Activated CD4-positive, CD25-positive, alpha-beta regulatory T cell treated with anti-CD3 and anti-CD28 coated beads, Interleukin-2, amount 50 U/mL, for 24 hours (primary cell): ENCODE measurements at regions not wholly inside any gene's neighbourhood (a gene's known extent, or its start where the extent isn't known, plus 50 kb on each side); places are given as distances from the start of the nearest gene placed in this dataset.
"Not testable (repeated sequence)": the region's sequence is repeated elsewhere in the genome, so short reads cannot be mapped to it uniquely, and the experiment has no call there.

Source experiments
- ATAC-seq, 2 donors: fragments of 150-1000 bp; cut with Tn5 transposase; one replicate each; pipeline ENCODE4 v1.10.0; 2021; ENCODE audit warnings: mild to moderate bottlenecking in 1 of 2, moderate library complexity in 1 of 2

DNA sequence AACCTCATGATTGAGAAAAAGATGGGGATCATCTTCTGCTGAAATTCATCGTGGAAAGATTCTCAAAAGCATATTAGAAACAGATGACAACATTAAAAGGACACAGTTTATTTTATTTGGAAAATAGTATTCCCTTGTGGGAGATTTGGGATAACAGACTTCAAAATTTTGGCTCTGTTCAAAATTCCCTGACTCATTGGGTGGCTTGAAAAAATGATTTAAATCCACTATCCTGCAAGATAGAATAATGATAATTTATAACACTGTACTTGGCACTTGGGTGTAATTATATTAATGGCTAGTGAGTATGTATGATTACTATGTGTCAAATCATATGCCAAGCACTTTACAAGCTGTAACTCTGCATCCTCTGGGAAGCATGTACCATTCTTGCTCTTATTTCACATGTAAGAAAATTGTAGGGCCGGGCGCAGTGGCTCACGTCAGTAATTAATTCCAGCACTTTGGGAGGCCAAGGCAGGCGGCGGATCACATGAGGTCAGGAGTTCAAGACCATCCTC lies 128.8 kb downstream of the LMNTD1 start:
- ATAC-seq = no peak

DNA sequence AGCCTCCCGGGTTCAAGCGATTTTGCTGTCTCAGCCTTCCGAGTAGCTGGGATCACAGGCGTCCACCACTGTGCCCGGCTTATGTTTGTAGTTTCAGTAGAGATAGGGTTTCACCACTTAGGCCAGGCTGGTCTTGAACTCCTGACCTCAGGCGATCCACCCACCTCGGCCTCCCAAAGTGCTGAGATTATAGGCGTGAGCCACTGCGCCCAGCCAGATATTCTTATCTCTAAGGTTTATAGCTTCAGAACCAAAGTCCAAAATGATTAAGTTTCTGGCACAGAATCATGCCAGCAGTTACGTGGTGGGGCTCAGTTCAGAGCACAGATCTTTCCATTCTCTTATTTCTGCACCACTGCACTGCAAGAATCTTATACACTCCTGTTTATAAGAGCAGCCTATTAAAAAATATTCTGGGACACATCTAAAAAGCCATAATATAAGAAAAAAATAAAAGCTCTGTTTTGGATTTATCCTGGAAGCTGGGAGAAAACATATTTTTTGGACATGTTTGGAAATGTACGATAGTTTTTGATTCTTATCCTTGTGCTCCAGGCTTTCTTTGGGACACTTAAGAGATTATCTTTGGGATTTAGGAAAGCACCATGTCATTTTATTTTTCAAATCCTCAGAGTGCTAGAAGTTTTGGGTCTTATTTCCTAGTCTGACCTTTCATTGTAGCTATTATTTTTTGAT lies 129.6 kb downstream of the LMNTD1 start:
- no peak for ATAC-seq

DNA sequence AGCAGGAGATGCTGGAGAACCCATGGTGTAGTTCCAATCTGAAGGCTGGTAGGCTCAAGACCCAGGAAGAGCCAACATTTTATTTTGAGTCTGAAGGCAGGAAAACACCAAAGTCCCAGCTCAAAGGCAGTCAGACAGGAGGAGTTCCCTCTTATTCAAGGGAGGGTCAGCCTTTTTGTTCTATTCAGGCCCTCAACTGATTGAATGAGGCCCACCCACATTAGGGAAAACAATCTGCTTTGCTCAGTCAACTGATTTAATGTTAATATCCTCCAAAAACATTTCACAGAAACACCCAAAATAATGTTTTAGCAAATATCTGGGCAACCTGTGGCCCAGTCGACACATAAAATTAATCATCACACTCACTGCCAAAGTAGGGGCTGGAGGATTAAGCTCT lies 130.8 kb downstream of the LMNTD1 start:
- ATAC-seq = no peak

DNA sequence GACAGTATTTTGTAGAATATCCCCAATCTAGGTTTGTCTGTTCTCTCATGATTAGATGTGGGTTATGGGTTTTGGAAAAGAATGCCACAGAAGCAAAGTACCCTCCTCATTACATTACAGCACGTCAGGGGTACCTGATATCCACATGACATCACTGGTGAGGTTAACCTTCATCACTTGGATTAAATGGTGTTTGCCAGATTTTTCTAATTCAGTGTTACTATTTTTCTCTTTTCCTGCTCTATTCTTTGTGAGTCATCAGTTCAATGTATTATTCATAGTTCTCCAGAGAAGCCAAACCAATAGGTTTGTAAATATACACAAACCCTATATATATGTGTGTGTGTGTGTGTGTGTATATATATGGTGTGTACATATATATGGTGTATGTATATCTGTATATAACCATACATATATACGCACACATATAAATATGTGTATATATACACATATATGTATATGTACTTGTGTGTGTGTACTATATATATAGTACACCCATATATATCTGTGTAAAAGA lies 131.4 kb downstream of the LMNTD1 start:
- ATAC-seq = no peak

DNA sequence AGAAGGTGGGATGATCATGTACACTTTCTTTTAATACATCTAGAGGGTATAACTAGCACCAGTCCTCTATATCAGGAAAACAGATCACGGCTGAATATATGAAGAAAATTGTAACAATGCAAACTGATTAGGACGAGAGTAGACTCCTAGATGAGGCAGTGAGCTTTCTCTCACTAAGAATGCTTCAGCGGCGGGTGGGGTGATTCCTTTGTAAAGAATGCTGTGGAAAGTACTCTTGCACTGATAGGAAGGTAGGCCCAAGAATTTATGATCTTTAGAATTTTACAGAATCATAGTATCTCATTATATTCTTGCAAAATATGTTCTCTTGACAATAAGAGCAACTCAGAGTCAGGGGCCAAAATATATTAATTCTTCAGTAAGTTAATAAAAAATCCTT lies 133.0 kb downstream of the LMNTD1 start:
- ATAC-seq = no peak

DNA sequence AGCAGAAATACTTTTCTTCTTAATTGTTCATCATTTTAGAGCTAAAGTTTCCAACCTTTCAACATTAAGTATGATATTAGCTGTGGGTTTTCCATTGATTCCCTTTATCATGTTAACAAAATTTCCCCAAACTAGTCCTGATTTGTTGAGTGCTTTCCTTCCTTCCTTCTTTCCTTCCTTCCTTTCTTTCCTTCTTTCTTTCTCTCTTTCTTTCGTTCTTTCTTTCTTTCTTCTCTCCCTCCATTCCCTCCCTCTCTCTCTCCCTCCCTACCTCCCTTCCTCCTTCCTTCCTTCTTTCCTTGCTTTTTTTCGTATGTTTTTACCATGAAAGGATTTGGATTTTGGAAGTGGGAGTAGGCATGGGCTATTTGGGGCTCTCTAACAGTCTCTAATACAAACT lies 133.5 kb downstream of the LMNTD1 start:
- ATAC-seq = no peak

DNA sequence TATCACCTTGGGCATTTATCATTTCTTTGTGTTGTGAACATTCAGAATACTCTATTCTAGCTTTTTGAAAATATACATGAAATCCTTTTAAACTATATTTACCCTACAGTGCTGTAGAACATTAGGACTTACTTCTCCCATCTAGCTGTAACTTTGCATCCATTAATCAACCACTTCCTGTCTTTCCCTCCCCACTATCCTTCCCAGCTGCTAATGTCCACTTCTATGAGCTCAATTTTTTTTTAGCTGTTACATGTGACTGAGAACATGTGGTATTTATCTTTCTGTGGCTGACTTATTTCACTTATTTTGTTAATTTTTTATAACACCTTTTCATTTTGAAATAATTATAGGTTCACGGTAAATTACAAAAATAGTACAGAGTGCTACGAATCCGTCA lies 136.0 kb downstream of the LMNTD1 start:
- ATAC-seq = no peak

DNA sequence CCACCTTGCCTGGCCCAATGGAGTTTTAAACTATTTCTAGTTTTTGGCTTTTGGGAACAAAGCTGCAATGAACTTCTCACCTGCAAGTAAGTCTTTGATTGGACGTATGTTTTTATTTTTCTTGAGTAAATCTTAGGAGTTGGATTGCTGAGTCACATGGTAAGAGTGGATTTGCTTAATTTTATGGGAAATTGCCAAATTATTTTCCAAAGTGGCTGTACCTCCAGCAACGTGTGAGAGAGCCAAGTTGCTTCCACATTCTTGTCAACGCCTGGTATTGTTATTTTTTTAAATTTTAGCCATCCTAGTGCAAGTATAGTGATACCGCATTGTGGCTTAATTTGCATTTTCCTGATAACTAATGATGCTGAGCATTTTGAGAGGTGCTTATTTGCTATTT lies 136.6 kb downstream of the LMNTD1 start:
- no peak for ATAC-seq

DNA sequence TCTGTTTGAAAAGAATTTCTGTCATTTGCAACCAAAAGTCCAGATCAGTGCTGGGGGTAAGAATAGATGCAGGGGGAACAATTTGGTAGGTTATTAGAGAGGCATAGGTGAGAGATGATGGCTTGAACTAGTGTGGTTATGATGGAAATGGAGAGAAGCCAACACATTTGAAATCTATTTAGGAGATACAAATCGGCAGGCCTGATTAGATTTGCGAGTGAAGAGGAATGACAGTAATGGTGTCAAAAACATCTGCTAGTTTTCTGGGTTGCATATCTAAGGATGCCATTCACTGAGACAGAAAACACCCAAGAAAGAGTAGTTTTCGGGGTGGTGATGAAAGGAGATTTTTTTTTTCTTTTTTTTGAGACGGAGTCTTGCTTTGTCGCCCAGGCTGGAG lies 138.1 kb downstream of the LMNTD1 start:
- ATAC-seq = no peak

DNA sequence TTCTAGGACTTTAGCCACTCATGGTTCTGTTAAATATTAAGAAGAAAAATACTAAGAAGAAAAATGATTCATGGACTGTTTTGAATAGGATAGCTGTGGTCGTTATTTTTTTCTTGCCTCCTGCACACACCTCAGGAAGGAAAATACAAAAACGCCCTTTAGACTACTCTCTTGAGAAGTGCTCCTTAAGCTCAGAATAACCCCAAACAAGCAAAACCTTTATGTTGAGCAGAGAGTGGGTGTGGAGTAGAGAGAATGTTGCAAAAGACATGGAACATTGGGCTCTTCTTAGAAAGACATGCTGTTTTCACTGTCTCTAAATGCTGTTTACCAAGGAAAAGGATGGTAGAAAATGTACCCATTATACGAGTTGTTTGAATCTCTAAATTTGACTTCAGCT lies 140.3 kb downstream of the LMNTD1 start:
- ATAC-seq = no peak

DNA sequence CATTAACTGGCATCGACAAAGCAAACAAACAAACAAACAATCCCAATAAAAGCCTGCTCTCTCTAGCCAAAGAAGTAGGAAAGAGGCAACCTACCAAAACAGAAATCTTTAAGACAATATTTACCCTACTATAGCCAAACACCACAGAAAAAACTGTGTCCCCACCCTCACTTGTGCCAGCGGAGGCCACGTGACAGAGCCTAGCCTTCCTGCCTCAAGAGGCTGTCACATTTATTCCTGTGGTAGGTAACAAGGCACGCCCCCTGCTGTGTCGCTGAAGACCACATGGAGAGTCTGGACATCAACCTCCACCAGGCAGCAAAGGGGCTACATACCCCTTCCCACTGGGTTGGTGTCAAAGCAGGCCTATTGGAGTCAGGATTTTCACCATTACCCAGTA lies 148.1 kb downstream of the LMNTD1 start:
- no peak for ATAC-seq

DNA sequence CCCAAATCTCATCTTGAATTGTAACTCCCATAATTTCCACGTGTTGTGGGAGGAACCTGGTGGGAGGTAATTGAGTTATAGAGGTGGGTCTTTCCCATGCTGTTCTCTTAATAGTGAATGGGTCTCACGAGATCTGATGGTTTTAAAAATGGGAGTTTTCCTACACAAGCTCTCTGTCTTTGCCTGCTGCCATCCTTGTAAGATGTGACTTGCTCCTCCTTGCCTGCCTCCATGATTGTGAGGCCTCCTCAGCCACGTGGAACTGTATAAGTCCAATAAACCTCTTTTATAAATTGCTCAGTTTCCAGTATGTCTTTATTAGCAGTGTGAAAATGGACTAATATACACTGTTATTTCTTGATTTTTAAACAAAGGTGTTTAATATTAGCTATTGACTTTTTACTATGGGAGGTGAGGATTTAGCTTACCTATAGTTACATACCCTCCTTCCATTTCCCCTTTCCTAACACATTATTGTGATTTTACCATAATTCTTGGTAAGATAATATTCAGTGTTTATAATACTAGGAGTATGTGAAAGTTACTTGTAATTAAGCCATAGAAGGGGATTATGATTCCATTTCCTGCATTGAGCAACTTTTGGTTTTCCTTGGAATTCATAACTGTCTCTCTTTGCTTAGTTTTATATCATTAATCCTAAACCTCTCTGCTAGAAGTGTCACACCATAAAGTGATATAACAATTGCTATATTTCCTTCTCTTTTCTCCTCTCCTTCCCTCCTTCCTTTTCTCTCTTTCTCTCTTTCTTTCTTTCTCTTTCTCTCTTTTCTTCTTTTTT lies 151.0 kb upstream of the KRAS start:
- no peak for ATAC-seq

DNA sequence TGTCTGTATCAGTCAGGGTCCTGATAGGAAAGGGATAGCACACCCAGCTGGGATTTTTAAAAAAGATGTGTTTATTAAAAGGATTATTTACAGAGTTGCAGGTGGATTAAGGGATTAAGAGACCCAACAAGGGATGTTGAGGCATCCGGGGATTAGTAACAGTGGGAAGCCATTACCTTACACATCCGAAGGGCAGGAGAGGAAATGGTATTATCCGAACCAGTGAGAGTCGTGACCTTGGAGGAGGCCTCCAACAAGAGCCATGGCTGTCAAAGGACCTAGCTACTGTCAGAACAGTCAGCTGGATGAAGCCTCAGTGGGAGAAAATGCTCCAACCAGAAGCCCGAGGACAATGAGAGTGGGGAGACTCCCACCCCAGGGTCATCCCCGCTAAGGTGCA lies 146.3 kb upstream of the KRAS start:
- ATAC-seq = no peak

DNA sequence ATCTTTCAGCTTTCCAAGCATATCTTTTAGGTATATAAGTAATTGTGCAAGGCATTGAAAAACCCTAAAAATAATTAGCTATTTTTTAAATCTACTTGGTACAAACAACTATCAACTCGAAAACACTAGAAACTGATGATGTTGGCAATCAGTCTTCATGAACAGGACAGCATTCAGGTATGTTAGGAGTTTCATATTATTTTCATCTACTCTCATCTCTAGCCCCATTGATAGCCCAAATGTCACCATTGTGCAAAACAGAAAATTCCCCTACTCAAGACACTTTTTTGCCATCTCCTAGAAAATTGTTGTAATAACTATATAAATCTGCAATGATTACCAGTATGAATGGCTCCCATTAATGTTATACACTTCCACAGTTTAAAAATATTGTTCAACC lies 144.5 kb upstream of the KRAS start:
- no peak for ATAC-seq

DNA sequence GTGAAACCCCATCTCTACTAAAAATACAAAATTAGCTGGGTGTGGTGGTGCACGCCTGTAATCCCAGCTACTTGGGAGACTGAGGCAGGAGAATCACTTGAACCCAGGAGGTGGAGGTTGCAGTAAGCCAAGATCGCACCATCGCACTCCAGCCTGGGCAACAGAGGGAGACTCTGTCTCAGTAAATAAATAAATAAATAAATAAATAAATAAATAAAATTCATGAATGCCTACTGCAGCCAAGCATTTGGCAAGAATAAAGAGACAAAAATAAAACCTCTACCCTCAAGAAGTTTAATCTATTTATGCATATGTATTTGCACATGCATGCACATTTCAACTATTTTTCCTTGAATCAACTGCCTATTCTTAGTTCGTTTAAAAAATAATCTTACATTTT lies 144.0 kb upstream of the KRAS start:
- ATAC-seq = not testable (repeated sequence)

DNA sequence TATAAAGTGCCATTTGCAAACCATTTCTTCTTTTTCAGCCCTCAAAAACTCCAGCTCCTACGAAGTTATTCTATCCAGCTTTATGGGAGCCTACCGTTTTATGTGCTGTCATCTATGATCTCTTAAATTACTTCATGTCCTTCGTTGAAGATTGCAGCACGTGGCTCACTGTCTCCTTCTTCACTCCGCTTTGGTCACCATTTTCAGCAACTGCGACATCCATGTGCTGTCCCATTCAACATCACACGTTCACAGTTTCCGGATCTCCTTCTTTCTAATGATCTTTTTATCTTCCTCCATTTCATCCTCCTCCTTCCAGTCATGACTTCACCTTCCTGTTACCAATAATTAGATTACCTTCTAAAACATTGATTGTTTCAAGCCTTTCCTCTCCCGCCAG lies 143.3 kb upstream of the KRAS start:
- no peak for ATAC-seq

DNA sequence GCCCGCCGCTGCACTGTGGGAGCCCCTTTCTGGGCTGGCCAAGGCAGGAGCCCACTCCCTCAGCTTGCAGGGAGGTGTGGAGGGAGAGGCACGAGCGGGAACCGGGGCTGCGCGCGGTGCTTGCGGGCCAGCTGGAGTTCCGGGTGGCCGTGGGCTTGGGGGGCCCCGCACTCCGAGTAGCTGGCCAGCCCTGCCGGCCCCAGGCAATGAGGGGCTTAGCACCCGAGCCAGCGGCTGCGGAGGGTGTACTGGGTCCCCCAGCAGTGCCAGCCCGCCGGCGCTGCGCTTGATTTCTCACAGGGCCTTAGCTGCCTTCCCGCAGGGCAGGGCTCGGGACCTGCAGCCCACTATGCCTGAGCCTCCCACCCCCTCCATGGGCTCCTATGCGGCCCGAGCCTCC lies 140.6 kb upstream of the KRAS start:
- ATAC-seq = not testable (repeated sequence)

DNA sequence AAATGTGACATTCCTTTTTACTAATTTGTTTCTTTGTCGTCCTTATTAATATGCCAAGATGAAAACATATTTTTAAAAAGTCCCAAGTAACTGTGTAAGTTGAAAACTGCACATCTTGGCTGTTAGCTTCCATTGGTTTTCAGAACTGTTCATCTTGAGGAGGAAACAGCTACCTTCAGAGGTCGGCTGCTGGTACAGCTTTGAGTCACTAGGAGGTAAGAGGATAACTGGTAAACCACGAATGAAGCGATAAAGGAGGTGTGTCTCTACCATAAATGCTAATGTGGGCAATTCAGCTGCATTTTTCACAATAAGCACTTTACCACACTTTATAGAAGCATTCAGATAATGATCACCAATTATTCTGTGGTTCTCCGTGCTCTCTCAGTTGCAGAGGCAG lies 137.5 kb upstream of the KRAS start:
- ATAC-seq = no peak

DNA sequence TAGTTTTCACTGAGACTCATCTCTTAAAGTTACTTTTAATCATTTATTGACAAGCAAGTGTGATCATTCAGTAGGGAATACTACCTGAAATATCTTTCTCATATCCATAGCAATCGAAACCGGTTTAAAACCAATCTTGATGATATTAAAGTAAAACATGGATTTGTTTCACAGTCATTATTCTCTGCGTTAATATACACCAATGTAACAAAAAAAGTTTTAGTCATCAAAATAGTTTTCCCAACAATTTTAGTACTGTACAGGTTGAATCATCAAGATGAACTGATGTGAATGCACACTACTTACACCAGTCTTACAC lies 137.0 kb upstream of the KRAS start:
- no peak for ATAC-seq

DNA sequence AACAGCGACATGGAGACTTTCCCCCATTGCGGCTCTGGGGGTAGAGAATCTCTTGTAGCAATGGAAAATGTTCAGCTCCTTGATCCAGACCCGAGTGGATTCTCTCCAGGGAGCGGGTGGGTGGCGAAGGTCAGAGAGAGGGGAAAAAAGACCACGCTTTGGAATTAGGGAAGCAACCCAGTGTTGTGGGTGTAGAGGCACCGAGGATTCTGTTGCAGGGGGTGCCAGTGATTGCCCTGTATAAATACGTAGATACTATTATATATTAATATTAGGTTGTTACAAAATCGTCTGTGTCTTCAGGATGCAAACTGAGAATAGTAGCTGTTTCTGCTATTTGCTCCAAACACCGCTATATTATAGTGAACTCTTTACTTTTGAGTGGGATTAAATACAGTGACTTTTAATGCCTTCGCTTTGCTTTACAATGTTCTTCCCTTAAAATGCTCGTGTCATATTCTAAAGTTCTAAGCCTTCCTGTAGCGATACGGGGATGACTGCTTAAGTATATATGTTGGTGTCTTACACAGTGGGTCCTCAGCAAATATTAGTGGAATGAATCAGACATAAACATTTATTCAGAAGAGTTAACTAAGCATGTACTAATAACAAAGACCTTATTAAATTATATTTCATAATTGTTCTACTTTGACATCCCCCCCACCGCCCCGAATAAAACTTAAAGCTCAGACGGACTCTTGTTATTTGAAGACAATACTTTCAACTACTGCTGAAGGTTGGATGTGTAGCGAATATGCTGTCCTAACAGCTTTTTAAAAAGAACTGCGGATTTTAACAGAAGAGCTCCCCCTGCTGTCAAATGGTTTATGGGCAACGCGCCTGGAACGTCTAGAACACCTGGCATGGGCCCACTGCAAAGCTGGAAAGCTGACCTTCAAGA lies 136.4 kb upstream of the KRAS start:
- no peak for ATAC-seq

DNA sequence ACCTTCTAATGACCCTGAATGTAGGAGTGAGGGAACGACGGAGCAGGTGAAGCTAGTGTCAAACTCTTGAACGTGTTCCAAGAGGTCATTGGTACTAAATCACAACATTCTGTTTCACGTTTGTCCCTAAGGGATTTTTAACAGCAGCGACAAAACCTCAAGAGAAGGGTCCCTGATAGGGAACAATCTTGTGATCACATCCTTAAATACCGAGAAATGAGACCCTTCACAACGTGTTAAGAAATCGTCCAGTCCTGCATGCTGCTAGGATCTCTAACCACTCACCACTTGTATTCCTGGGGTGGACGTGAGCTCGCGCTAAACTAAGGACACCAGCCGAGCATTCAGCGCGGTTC lies 134.1 kb upstream of the KRAS start:
- no peak for ATAC-seq

DNA sequence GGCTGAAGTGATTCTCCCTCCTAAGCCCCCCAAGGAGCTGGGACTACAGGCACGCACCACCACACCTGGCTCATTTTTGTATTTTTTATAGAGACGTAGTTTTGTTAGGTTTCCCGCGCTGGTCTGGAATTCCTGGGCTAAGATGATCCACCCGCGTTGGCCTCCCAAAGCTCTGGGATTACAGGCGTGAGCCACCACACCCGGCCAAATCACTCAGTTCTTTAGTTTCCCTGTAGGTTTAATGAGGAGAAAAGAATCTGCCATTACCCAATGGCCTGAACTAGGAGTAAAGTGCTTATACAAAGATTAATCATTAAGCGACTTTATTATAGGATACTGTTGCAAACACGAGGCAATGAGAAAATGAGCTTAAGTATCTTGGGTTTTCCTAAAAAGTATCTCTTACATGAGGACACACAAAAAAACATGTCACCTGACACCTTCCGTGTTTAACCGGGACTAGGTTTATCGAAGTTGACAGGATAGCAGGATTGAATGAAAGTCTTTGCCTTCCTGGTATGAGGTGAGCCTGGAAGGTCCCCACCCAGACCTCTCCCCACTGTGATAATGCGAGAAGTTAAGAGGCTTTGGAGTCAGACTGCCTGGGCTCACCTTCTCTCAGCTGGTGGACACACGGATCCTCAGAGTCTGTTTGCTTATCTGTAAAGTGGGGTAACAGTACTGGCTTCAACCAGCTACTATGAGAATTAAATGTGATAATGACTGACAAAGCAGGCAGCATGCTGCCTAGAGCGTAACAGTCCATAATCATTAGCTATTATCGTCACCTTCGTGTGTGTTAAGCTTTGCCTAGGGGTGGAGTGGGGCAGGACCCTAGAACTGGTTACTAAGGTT lies 133.5 kb upstream of the KRAS start:
- ATAC-seq = no peak
